DMS53 treated with DMSO at 0.1 percent for 48 hours (cell line): ENCODE measurements at regions not wholly inside any gene's neighbourhood (a gene's known extent, or its start where the extent isn't known, plus 50 kb on each side); places are given as distances from the start of the nearest gene placed in this dataset.
"Not testable (repeated sequence)": the region's sequence is repeated elsewhere in the genome, so short reads cannot be mapped to it uniquely, and the experiment has no call there.

Source experiments
- DNase-seq: peaks from one replicate; lab custom pipeline; 2025; ENCODE audit not compliant: unreplicated experiment; lab: John Stamatoyannopoulos, UW

DNA sequence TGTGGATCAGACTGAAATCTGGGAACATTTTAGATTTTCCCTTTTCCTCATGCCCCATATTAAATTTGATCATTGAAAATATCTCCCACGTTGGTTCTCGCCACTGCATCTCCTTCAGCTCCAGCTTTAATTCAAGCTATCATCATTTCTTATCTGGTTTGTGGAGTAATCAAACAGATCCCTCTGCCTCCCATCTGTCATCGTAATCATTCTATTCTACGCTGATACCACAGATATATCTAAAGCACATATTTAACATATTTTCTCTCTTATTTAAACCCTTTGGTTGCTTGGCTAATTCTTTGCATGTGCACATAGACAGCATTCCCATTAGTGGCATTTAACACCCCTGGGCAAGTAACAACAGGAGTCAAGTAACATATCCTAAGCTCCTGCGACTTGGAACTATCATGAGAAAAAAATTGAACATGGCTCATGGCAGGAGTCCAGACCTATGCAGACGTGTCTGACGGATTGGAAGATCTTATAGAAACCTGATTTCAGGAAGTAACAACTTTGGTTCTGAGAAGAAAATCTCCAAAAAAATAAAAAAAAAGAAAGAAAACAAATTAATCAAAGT is 158.8 kb upstream of the KYNU start:
- no peak for DNase-seq

GRCh38 chr2:142716463-142717242 is 160.8 kb upstream of the KYNU start:
- no peak for DNase-seq

GRCh38 chr2:142714600-142714999 is 162.9 kb upstream of the KYNU start:
- no peak for DNase-seq

GRCh38 chr2:142710336-142710735 is 167.1 kb upstream of the KYNU start:
- DNase-seq: no peak

- DNase-seq: no peak
These were observed 170.1 kb upstream of the KYNU start for GRCh38 chr2:142707318-142707717.

DNA sequence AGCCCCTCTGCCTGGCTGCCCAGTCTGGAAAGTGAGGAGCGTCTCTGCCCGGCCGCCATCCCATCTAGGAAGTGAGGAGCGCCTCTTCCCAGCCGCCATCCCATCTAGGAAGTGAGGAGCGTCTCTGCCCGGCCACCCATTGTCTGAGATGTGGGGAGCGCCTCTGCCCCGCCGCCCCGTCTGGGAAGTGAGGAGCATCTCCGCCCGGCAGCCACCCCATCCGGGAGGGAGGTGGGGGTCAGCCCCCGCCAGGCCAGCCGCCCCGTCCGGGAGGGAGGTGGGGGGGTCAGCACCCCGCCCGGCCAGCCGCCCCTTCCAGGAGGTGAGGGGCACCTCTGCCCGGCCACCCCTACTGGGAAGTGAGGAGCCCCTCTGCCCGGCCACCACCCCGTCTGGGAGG is 175.1 kb upstream of the KYNU start:
- DNase-seq: not testable (repeated sequence)

DNA sequence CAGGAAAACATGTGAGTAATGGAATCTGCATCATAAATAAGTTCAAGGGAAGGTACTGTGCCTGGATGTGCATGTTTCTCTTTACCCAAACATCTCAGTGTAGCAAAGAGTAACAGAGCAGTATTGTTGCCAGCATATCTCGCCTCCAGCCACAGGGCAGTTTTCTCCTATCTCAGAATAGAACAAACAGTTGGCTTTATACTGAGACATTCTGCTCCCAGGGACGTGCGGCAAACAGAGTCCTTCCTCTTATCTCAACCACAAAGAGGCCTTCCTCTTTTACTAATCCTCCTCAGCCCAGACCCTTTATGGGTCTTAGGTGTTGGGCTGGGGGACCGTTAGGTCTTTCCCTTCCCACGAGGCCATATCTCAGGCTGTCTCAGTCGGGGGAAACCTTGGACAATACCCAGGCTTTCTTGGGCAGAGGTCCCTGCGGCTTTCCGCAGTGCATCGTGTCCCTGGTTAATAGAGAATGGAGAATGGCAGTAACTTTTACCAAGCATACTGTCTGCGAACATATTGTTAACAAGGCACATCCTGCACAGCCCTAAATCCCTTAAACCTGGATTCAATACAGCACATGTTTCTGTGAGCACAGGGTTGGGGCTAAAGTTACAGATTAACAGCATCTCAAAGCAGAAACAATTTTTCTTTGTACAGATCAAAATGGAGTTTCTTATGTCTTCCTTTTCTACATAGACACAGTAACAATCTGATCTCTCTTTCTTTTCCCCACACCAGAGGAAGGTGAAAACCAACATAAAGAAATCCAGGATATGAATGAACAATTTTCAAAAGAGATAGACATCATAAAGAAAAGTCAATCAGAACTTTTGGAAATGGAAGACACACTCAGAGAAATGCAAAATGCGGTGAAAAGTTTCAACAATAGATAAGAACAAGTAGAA is 181.9 kb upstream of the KYNU start:
- not testable (repeated sequence) for DNase-seq

- no peak for DNase-seq
These were observed 183.2 kb upstream of the KYNU start for GRCh38 chr2:142694282-142694681.

GRCh38 chr2:142693171-142693950 is 184.1 kb upstream of the KYNU start:
- DNase-seq: no peak

DNA sequence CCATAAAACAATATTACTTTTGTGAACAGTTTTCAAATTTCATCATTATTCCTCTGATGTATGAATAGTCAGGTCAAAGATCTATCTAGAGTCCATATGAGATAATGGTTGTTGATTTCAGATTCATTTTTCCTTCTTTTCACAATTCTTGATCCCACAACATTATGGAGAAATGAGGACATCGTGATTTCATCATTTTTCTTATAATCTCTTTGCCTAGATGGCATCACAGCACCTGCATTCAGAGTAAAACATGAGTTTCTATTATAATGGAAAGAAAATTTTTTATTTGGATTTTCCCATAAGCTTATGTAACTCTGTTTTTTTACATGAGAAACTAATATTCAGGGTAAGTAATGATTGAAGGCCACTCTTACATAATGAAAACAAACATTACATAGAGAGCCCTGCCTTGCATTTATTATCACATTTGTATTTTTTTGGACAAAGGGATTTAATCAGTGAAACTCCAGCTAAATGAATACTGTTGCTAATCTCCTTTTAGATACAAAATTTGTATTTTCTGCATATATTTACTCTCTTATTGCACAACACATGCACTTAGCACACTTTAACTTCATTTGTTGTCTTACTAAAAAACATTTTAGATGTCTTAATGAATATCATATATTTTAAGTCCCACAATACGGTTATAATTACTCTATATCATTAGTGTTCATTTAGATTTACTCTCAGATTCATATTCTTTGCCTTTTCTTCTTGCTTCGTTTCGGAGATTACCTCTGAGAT is 188.4 kb upstream of the KYNU start:
- no peak for DNase-seq

DNA sequence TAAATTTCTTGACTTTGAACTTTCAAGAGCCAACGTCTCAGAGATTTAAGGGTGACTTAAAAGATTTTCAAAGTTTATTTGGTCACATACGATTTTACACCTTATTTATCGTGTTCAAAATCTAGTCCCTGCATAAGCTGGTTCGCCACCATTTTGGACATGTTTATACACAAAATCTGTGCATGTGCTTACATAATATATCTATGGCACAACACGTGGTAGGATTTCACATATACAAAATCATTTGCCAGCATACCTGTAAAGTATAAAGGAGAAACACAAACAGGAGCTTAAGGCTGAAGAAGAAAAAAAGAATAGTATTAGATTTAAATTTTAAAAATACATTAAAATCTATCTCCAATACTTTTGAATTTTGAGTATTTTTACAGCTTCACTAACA is 190.0 kb upstream of the KYNU start:
- no peak for DNase-seq

DNA sequence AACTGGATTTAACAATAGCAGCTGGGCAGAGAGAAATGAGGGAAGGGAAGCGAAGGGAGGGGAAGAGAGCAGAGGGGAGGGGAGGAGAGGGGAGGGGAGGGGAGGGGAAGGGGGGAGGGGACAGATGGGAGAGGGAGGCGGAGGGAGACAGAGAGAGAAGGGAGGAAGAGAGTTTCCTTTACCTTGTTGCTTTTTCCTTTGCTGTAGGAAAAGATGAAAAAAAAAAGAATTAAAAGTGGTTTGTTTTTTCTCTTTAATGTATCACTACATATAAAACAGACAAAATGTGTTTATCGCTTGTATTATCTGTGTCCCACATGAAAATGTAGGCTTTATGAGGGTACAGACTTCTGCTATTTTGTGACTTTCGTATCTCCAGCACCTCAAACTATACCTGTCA is 190.4 kb upstream of the KYNU start:
- DNase-seq: no peak

- no peak for DNase-seq
These were observed 192.8 kb upstream of the KYNU start for GRCh38 chr2:142684667-142685066.

DNA sequence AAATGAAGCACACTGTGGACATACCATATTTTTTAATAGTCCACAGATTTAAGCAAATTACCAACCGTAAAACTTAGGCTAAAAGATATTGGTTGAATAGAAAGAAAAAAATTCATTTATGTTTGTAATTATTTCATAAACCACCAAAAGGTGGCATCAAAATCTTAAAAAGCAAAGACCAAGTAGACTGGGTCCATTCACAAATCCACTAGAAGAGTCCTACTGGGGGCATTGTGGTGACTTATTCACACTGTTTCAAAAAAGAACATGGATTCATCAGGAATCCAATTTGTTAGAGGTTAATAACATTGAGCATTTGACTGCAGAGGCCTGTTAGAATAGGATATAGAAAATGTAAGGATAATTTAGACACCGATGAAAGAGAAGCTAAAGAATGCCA is 194.9 kb upstream of the KYNU start:
- no peak for DNase-seq

DNA sequence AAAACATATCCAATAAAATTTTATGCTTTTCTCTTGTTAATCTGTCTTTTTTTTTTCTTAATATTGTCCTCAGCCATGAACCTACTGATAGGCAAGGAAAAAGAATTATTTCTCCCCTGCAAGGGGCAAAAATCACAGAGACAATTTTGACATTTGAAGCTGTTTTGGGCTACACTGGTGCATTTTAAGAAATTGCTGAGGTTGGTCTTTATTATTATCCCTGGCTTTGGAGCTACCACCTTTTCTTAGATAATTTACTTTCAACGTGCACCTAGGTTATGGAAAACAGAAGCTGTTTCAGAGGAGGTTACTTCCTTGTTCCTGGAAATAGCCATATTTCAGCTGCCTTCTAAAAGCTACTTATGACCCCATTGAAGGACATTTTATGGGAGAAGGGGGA is 195.5 kb upstream of the KYNU start:
- no peak for DNase-seq

DNA sequence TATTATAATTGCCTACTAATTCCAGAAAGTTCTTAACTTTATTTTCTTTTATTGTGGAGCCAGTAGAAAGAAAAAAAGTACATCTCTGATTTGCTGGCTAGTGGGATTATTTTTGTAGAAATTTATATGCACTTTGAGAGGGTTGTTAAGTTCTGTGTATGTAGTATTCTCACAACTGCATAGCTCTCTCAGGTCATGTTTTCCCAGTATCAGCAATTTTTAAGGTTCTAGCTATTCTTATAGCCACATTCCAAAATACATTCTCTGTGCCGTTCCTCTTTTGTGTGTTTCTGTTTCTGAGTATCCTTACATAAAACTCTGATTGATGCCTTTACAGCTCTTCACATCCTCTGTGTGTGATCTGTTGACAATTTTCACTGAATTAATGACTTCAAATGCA is 199.3 kb upstream of the KYNU start:
- DNase-seq: no peak

GRCh38 chr2:142675398-142675797 is 202.1 kb upstream of the KYNU start:
- no peak for DNase-seq

GRCh38 chr2:142673836-142674235 is 203.6 kb upstream of the KYNU start:
- DNase-seq: no peak

DNA sequence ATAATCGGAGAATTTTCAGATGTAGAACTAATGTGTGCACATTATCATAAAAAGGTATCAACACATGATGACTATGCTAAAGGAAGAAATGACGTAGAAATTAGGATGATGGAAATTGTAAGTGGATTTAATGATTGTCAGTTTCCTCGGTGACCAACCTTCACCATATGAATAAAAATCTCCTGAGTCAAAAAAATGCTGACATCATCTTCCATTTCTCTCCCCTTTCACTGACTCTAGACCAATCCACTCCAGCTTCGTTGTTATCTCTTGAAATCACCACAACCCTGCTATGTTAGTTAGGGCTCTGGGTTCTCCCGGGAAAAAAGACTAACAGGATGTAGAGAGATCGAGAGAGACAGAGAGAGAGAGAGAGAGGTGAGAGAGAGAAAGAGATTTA is 204.8 kb upstream of the KYNU start:
- DNase-seq: no peak

- DNase-seq: no peak
These were observed 207.1 kb upstream of the KYNU start for GRCh38 chr2:142670362-142670761.
